HEK293 (cell line): ENCODE measurements at regions not wholly inside any gene's neighbourhood (a gene's known extent, or its start where the extent isn't known, plus 50 kb on each side); places are given as distances from the start of the nearest gene placed in this dataset.

Source experiments
- ZNF140 ChIP-seq: fragments of 450-650 bp; formaldehyde crosslinking; IDR thresholded peaks from 2 replicates; pipeline ENCODE4 v1.5.1; 2016; ENCODE audit warnings: missing biosample characterization, missing genetic modification characterization
- ZNF558 ChIP-seq: fragments of 450-650 bp; formaldehyde crosslinking; IDR thresholded peaks from 2 replicates; pipeline ENCODE4 v1.5.1; 2016; ENCODE audit warnings: missing biosample characterization, missing genetic modification characterization
- ZNF571 ChIP-seq: fragments of 450-650 bp; formaldehyde crosslinking; IDR thresholded peaks from 2 replicates; pipeline ENCODE4 v1.5.0; 2017; ENCODE audit warnings: missing biosample characterization, missing genetic modification characterization
- ZNF677 ChIP-seq: fragments of 450-650 bp; IDR thresholded peaks from 2 replicates; pipeline ENCODE4 v1.5.0; 2018; ENCODE audit warnings: missing biosample characterization, mild to moderate bottlenecking, missing genetic modification characterization, moderate library complexity
- ZNF701 ChIP-seq: fragments of 450-650 bp; formaldehyde crosslinking; IDR thresholded peaks from 2 replicates; pipeline ENCODE4 v1.5.1; 2016; ENCODE audit warnings: missing biosample characterization, missing genetic modification characterization
- ZNF785 ChIP-seq: fragments of 450-650 bp; formaldehyde crosslinking; IDR thresholded peaks from 2 replicates; pipeline ENCODE4 v1.5.1; 2016; ENCODE audit warnings: missing biosample characterization, missing genetic modification characterization
- ZNF837 ChIP-seq: fragments of 450-650 bp; formaldehyde crosslinking; IDR thresholded peaks from 2 replicates; pipeline ENCODE4 v1.5.1; 2016; ENCODE audit warnings: missing biosample characterization, missing genetic modification characterization
- TF ChIP-seq, protein P1 (sequence below): fragments of 450-650 bp; formaldehyde crosslinking; IDR thresholded peaks from 2 replicates; pipeline ENCODE4 v1.5.1; 2016; ENCODE audit warnings: missing biosample characterization, missing genetic modification characterization

DNA sequence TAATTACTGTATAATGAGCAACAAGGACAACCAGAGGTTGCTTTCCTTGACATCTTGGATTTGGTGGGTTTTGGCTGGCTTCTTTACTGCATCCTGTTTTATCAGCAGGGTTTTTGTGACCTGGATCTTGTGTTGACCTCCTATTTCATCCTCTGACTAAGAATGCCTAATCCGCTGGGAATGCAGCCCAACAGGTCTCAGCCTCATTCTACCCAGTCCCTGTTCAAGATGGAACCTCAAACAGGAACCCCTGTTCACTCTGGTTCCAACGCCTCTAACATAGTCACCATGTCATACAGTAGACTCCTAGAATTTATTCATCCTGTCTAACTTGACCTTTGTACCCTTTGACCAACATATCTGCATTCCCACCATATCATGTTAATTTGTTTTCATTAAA is 183.8 kb upstream of the SOX9 start:
- TF ChIP-seq ZNF558 (tag by site-specific recombination) (no peak), ZNF571 (tag by site-specific recombination) (no peak), ZNF785 (tag by site-specific recombination) (no peak), ZNF701 (no peak), ZNF140 (no peak), ZNF677 (no peak), ZNF837 (tag by site-specific recombination) (no peak)
- TF ChIP-seq, protein P1, sequence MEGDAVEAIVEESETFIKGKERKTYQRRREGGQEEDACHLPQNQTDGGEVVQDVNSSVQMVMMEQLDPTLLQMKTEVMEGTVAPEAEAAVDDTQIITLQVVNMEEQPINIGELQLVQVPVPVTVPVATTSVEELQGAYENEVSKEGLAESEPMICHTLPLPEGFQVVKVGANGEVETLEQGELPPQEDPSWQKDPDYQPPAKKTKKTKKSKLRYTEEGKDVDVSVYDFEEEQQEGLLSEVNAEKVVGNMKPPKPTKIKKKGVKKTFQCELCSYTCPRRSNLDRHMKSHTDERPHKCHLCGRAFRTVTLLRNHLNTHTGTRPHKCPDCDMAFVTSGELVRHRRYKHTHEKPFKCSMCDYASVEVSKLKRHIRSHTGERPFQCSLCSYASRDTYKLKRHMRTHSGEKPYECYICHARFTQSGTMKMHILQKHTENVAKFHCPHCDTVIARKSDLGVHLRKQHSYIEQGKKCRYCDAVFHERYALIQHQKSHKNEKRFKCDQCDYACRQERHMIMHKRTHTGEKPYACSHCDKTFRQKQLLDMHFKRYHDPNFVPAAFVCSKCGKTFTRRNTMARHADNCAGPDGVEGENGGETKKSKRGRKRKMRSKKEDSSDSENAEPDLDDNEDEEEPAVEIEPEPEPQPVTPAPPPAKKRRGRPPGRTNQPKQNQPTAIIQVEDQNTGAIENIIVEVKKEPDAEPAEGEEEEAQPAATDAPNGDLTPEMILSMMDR (tag by site-specific recombination), result no peak
